MM.1S (cell line): ENCODE measurements at regions not wholly inside any gene's neighbourhood (a gene's known extent, or its start where the extent isn't known, plus 50 kb on each side); places are given as distances from the start of the nearest gene placed in this dataset.
"Not testable (repeated sequence)": the region's sequence is repeated elsewhere in the genome, so short reads cannot be mapped to it uniquely, and the experiment has no call there.

ENCODE experiments used
- DNase-seq: peaks from one replicate; pipeline ENCODE4 v3.0.0-alpha.2; 2015
- H2AFZ ChIP-seq: fragments of 300-600 bp; sonication (generic); 2 replicates; pipeline ENCODE4 v1.6.0; 2016; ENCODE audit warnings: antibody characterized with exemption, low read length
- H3F3A ChIP-seq: fragments of 300-600 bp; sonication (generic); 2 replicates; pipeline ENCODE4 v1.6.1; 2016; ENCODE audit warnings: mild to moderate bottlenecking, antibody characterized with exemption, low read length, moderate library complexity, mixed read lengths; ENCODE audit not compliant: insufficient read depth
- H3K27ac ChIP-seq: fragments of 300-600 bp; sonication (generic); 2 replicates; pipeline ENCODE4 v1.5.1; 2016; ENCODE audit warnings: mild to moderate bottlenecking, low read length
- H3K27me3 ChIP-seq: fragments of 300-600 bp; sonication (generic); replicated peaks from 2 replicates; pipeline ENCODE4 v1.6.0; 2016; ENCODE audit warnings: low read length; ENCODE audit not compliant: insufficient read depth
- H3K36me3 ChIP-seq: fragments of 300-600 bp; sonication (generic); replicated peaks from 2 replicates; pipeline ENCODE4 v1.6.1; 2016; ENCODE audit warnings: mild to moderate bottlenecking, low read length, mixed read lengths; ENCODE audit not compliant: insufficient read depth
- H3K4me1 ChIP-seq: fragments of 300-600 bp; sonication (generic); 2 replicates; pipeline ENCODE4 v1.6.1; 2016; ENCODE audit warnings: low read length, mixed read lengths
- H3K4me2 ChIP-seq: fragments of 300-600 bp; sonication (generic); 2 replicates; pipeline ENCODE4 v1.6.0; 2016; ENCODE audit warnings: low read depth, low read length
- H3K4me3 ChIP-seq: fragments of 300-600 bp; sonication (generic); 2 replicates; pipeline ENCODE4 v1.5.1; 2016; ENCODE audit warnings: low read length, mixed read lengths
- H3K79me2 ChIP-seq: fragments of 300-600 bp; sonication (generic); 2 replicates; pipeline ENCODE4 v1.6.1; 2016; ENCODE audit warnings: mixed run types, low read length, mixed read lengths
- H3K9ac ChIP-seq: fragments of 300-600 bp; sonication (generic); 2 replicates; pipeline ENCODE4 v1.6.1; 2016; ENCODE audit warnings: low read length, mixed read lengths
- H3K9me2 ChIP-seq: fragments of 300-600 bp; sonication (generic); replicated peaks from 2 replicates; pipeline ENCODE4 v1.6.1; 2016; ENCODE audit warnings: mild to moderate bottlenecking, low read length, mixed read lengths; ENCODE audit not compliant: insufficient read depth
- H3K9me3 ChIP-seq: fragments of 300-600 bp; sonication (generic); replicated peaks from 2 replicates; pipeline ENCODE4 v1.6.1; 2016; ENCODE audit warnings: mild to moderate bottlenecking, low read length, mixed read lengths; ENCODE audit not compliant: insufficient read depth
- H4K20me1 ChIP-seq: fragments of 300-600 bp; sonication (generic); 2 replicates; pipeline ENCODE4 v1.6.1; 2016; ENCODE audit warnings: mild to moderate bottlenecking, low read length, moderate library complexity, mixed read lengths; ENCODE audit not compliant: insufficient read depth
- EZH2 ChIP-seq: fragments of 300-600 bp; sonication (generic); optimal IDR thresholded peaks from 2 replicates; pipeline ENCODE3; 2017; ENCODE audit warnings: low read depth, mild to moderate bottlenecking, antibody characterized with exemption, low read length, mixed read lengths
- EZH2phosphoT487 ChIP-seq: fragments of 300-600 bp; sonication (generic); IDR thresholded peaks from 2 replicates; pipeline ENCODE4 v1.6.1; 2018; ENCODE audit warnings: antibody characterized with exemption, low read length
- TF ChIP-seq, protein P1 (sequence below): fragments of 300-600 bp; sonication (generic); IDR thresholded peaks from 2 replicates; pipeline ENCODE4 v1.5.1; 2016; ENCODE audit warnings: antibody characterized with exemption, low read length, mixed read lengths

DNA sequence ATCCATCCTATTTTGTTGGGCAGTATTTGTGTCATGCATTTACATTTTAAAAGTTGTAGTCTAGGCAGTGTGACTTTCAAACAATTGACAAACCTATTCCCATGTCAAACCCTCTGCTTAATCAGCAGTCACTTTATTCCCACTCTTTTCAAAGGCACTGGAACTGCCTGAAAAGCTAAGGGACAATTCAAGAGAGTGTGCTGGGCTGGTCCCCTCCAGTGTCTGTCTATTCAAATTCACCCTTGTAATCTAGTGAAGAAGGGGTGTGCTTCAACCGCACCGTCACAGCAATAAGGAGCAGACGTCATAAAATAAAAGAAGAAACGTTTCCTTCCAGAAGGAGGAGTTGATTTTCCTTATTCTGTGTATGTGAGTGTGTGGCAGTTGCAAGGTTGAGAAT lies 197.0 kb upstream of the MAD2L1 start:
- no peak overlapping the region for H2AFZ ChIP-seq
- H3K9me2 ChIP-seq = no peaks in the 10 kb centered on the region
- no peaks in the 10 kb centered on the region for H4K20me1 ChIP-seq
- no peak for TF ChIP-seq EZH2
- TF ChIP-seq EZH2phosphoT487 = no peak
- TF ChIP-seq, protein P1, sequence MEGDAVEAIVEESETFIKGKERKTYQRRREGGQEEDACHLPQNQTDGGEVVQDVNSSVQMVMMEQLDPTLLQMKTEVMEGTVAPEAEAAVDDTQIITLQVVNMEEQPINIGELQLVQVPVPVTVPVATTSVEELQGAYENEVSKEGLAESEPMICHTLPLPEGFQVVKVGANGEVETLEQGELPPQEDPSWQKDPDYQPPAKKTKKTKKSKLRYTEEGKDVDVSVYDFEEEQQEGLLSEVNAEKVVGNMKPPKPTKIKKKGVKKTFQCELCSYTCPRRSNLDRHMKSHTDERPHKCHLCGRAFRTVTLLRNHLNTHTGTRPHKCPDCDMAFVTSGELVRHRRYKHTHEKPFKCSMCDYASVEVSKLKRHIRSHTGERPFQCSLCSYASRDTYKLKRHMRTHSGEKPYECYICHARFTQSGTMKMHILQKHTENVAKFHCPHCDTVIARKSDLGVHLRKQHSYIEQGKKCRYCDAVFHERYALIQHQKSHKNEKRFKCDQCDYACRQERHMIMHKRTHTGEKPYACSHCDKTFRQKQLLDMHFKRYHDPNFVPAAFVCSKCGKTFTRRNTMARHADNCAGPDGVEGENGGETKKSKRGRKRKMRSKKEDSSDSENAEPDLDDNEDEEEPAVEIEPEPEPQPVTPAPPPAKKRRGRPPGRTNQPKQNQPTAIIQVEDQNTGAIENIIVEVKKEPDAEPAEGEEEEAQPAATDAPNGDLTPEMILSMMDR = no peak
- no peaks in the 10 kb centered on the region for H3K79me2 ChIP-seq
- no peak overlapping the region for H3K27ac ChIP-seq
- no peak overlapping the region for H3K4me2 ChIP-seq
- H3K36me3 ChIP-seq = no peaks in the 10 kb centered on the region
- DNase-seq = no peak
- no peaks in the 10 kb centered on the region for H3F3A ChIP-seq
- no peaks in the 10 kb centered on the region for H3K4me1 ChIP-seq
- no peaks in the 10 kb centered on the region for H3K27me3 ChIP-seq
- H3K9ac ChIP-seq = no peak overlapping the region
- no peak overlapping the region for H3K4me3 ChIP-seq
- H3K9me3 ChIP-seq = no peaks in the 10 kb centered on the region

- no peak overlapping the region for H3K4me3 ChIP-seq
- TF ChIP-seq, protein P1 = no peak
- TF ChIP-seq EZH2phosphoT487 = no peak
- TF ChIP-seq EZH2 = no peak
- no peaks in the 10 kb centered on the region for H3K9me2 ChIP-seq
- H3K9ac ChIP-seq = no peak overlapping the region
- H3K79me2 ChIP-seq = no peaks in the 10 kb centered on the region
- H4K20me1 ChIP-seq = no peaks in the 10 kb centered on the region
- H3K27ac ChIP-seq = no peak overlapping the region
- H3F3A ChIP-seq = no peaks in the 10 kb centered on the region
- no peak overlapping the region for H2AFZ ChIP-seq
- DNase-seq = no peak
- H3K9me3 ChIP-seq = no peaks in the 10 kb centered on the region
- no peaks in the 10 kb centered on the region for H3K36me3 ChIP-seq
- no peaks in the 10 kb centered on the region for H3K27me3 ChIP-seq
- H3K4me2 ChIP-seq = no peak overlapping the region
- no peaks in the 10 kb centered on the region for H3K4me1 ChIP-seq
Observed at GRCh38 chr4:120261117-120261516, 194.5 kb upstream of the MAD2L1 start.

DNA sequence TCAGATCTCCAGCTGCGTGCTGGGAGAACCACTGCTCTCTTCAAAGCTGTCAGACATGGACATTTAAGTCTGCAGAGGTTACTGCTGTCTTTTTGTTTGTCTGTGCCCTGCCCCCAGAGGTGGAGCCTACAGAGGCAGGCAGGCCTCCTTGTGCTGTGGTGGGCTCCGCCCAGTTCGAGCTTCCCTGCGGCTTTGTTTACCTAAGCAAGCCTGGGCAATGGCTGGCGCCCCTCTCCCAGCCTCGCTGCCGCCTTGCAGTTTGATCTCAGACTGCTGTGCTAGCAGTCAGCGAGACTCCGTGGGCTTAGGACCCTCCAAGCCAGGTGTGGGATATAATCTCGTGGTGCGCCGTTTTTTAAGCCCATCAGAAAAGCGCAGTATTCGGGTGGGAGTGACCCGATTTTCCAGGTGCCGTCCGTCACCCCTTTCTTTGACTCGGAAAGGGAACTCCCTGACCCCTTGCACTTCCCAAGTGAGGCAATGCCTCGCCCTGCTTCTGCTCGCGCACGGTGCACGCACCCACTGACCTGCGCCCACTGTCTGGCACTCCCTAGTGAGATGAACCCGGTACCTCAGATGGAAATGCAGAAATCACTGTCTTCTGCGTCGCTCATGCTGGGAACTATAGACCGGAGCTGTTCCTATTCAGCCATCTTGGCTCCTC lies 189.6 kb upstream of the MAD2L1 start:
- H3K9me2 ChIP-seq, H2AFZ ChIP-seq, H3K9me3 ChIP-seq, H3K27ac ChIP-seq, H3K4me3 ChIP-seq, H3K79me2 ChIP-seq, H3K4me2 ChIP-seq, H3F3A ChIP-seq, H3K9ac ChIP-seq, H3K27me3 ChIP-seq, H4K20me1 ChIP-seq, DNase-seq, H3K4me1 ChIP-seq, H3K36me3 ChIP-seq: not testable (repeated sequence)

DNA sequence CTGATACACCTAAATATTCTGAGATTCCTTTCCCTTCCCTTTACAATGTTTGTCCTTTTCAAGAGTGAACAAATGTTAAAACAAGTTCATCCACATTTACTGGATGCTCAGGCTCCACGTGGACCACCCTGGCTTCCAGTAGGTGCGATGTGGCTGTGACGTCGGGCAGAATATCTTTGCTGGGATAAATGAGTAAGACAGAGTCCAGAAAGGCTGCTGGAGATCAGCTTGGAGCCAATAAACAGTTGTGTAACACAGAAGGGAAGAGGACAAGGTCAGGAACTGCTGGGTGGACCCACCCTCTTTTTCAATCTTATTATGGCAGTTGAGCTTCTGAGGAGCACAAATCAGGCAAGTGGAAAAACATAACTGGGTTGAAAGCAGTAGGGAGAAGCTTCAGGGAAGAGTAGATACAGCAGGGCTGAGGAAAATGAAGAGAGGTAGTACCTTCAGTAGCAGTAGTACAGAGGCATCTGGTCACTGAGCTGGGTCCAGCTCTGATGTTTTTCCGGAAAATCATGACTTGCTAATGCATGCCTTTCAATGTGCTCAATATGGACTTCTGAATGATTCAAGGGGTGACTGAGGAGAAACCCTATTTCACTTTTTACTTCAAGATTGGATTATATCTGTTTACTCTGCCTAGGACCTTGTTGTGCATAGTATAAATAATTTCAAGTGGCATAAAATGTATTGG lies 171.8 kb upstream of the MAD2L1 start:
- no peaks in the 10 kb centered on the region for H4K20me1 ChIP-seq
- H3K36me3 ChIP-seq = no peaks in the 10 kb centered on the region
- H3K4me3 ChIP-seq = no peak overlapping the region
- H3K4me1 ChIP-seq = no peaks in the 10 kb centered on the region
- no peak overlapping the region for H3K4me2 ChIP-seq
- H3K79me2 ChIP-seq = no peaks in the 10 kb centered on the region
- H3K9me3 ChIP-seq = no peaks in the 10 kb centered on the region
- no peaks in the 10 kb centered on the region for H3F3A ChIP-seq
- DNase-seq = no peak
- H3K27me3 ChIP-seq = no peaks in the 10 kb centered on the region
- no peaks in the 10 kb centered on the region for H3K9me2 ChIP-seq
- no peak overlapping the region for H3K27ac ChIP-seq
- H2AFZ ChIP-seq = no peak overlapping the region
- H3K9ac ChIP-seq = no peak overlapping the region
- no peak for TF ChIP-seq EZH2
- TF ChIP-seq EZH2phosphoT487 = no peak
- TF ChIP-seq, protein P1 = no peak
